ENCODE measurements at regions not wholly inside any gene's neighbourhood (a gene's known extent, or its start where the extent isn't known, plus 50 kb on each side); places are given as distances from the start of the nearest gene placed in this dataset.

GRCh38 chr3:35043040-35043439 is 596.3 kb upstream of the ARPP21 start:
- H3K4me3 ChIP-seq (ENCODE audit: low read length) = no peak overlapping the region
- DNase-seq (ENCODE audit: low read depth) = no peak
- TF ChIP-seq CTCF (conservative IDR thresholded peaks at IDR 0.05; ENCODE audit: low read length) = no peak

GRCh38 chr3:35044190-35044589 is 595.1 kb upstream of the ARPP21 start:
- TF ChIP-seq CTCF (conservative IDR thresholded peaks at IDR 0.05; ENCODE audit: low read length) = no peak
- no peak for DNase-seq (ENCODE audit: low read depth)
- no peak overlapping the region for H3K4me3 ChIP-seq (ENCODE audit: low read length)

GRCh38 chr3:35045118-35045517 is 594.2 kb upstream of the ARPP21 start:
- no peak for TF ChIP-seq CTCF (conservative IDR thresholded peaks at IDR 0.05; ENCODE audit: low read length)
- no peak for DNase-seq (ENCODE audit: low read depth)
- no peak overlapping the region for H3K4me3 ChIP-seq (ENCODE audit: low read length)

- no peak overlapping the region for H3K4me3 ChIP-seq (ENCODE audit: low read length)
- no peak for TF ChIP-seq CTCF (conservative IDR thresholded peaks at IDR 0.05; ENCODE audit: low read length)
- DNase-seq (ENCODE audit: low read depth) = no peak
Observed at GRCh38 chr3:35064761-35065160, 574.6 kb upstream of the ARPP21 start.

GRCh38 chr3:35065891-35066290 is 573.4 kb upstream of the ARPP21 start:
- DNase-seq (ENCODE audit: low read depth) = no peak
- TF ChIP-seq CTCF (conservative IDR thresholded peaks at IDR 0.05; ENCODE audit: low read length) = no peak
- no peak overlapping the region for H3K4me3 ChIP-seq (ENCODE audit: low read length)

- no peak overlapping the region for H3K4me3 ChIP-seq (ENCODE audit: low read length)
- DNase-seq (ENCODE audit: low read depth) = no peak
- TF ChIP-seq CTCF (conservative IDR thresholded peaks at IDR 0.05; ENCODE audit: low read length) = no peak
Observed at GRCh38 chr3:35067750-35068149, 571.6 kb upstream of the ARPP21 start.

- no peak for TF ChIP-seq CTCF (conservative IDR thresholded peaks at IDR 0.05; ENCODE audit: low read length)
- no peak for DNase-seq (ENCODE audit: low read depth)
- no peak overlapping the region for H3K4me3 ChIP-seq (ENCODE audit: low read length)
Observed at GRCh38 chr3:35070088-35070487, 569.2 kb upstream of the ARPP21 start.

All from AG10803 (cell line).